Neural cell (in vitro differentiated cells): ENCODE measurements at regions not wholly inside any gene's neighbourhood (a gene's known extent, or its start where the extent isn't known, plus 50 kb on each side); places are given as distances from the start of the nearest gene placed in this dataset.
A peak's percentile ranks its signal among the peaks of the same experiment; 100 is the strongest.

Source experiments
- H2AFZ ChIP-seq: fragments of 200-600, 300-800 bp; sonication (generic), shearing (Covaris generic); 2 replicates; pipeline ENCODE4 v1.6.0; 2014; ENCODE audit warnings: low read depth, mild to moderate bottlenecking, antibody characterized with exemption, low read length, moderate library complexity
- H3F3A ChIP-seq: fragments of 200-600 bp; shearing (Covaris generic); 2 replicates; pipeline ENCODE4 v1.6.1; 2016; ENCODE audit warnings: mild to moderate bottlenecking, moderate library complexity, mixed read lengths, antibody characterized with exemption, low read length; ENCODE audit not compliant: insufficient read depth, poor library complexity, severe bottlenecking
- H3K27ac ChIP-seq: fragments of 200-600, 300-800 bp; sonication (generic), shearing (Covaris generic); 2 replicates; pipeline ENCODE4 v1.5.1; 2014; ENCODE audit warnings: mild to moderate bottlenecking, low read length, moderate library complexity
- H3K27me3 ChIP-seq: fragments of 300-800, 200-600 bp; sonication (generic), shearing (Covaris generic); 2 replicates; pipeline ENCODE4 v1.6.0; 2014; ENCODE audit warnings: mild to moderate bottlenecking, low read depth, low read length, moderate library complexity; ENCODE audit not compliant: insufficient read depth
- H3K36me3 ChIP-seq: fragments of 300-800, 200-600 bp; sonication (generic), shearing (Covaris generic); 2 replicates; pipeline ENCODE4 v1.5.1; 2014; ENCODE audit warnings: mild to moderate bottlenecking, antibody characterized with exemption, low read length, moderate library complexity; ENCODE audit not compliant: insufficient read depth
- H3K4me2 ChIP-seq: fragments of 300-800, 200-600 bp; sonication (generic), shearing (Covaris generic); 2 replicates; pipeline ENCODE4 v1.6.0; 2014; ENCODE audit warnings: mild to moderate bottlenecking, low read length
- H3K4me3 ChIP-seq: fragments of 300-800, 200-600 bp; sonication (generic), shearing (Covaris generic); 2 replicates; pipeline ENCODE4 v1.5.1; 2014; ENCODE audit warnings: mild to moderate bottlenecking, low read length, moderate library complexity
- H3K79me2 ChIP-seq: fragments of 200-600 bp; shearing (Covaris generic); replicated peaks from 2 replicates; pipeline ENCODE4 v1.6.0; 2014; ENCODE audit warnings: mild to moderate bottlenecking, low read length, moderate library complexity; ENCODE audit not compliant: insufficient read depth
- H3K9ac ChIP-seq: fragments of 300-800, 200-600 bp; sonication (generic), shearing (Covaris generic); 2 replicates; pipeline ENCODE4 v1.6.1; 2016; ENCODE audit warnings: mild to moderate bottlenecking, low read length, mixed read lengths
- H3K9me2 ChIP-seq: fragments of 200-600 bp; shearing (Covaris generic); 2 replicates; pipeline ENCODE4 v1.6.1; 2016; ENCODE audit warnings: mild to moderate bottlenecking, low read length, mixed read lengths; ENCODE audit not compliant: insufficient read depth
- H3K9me3 ChIP-seq: fragments of 200-600, 300-800 bp; sonication (generic), shearing (Covaris generic); 2 replicates; pipeline ENCODE4 v1.6.1; 2016; ENCODE audit warnings: mild to moderate bottlenecking, mixed run types, low read length, moderate library complexity, mixed read lengths
- H4K20me1 ChIP-seq: fragments of 200-600 bp; shearing (Covaris generic); 2 replicates; pipeline ENCODE4 v1.6.1; 2016; ENCODE audit warnings: mild to moderate bottlenecking, mixed run types; ENCODE audit not compliant: insufficient read depth
- CTCF ChIP-seq: fragments of 450-650 bp; IDR thresholded peaks from 2 replicates; pipeline ENCODE4 v1.5.1; 2014; ENCODE audit warnings: antibody characterized with exemption, mild to moderate bottlenecking, moderate library complexity; ENCODE audit not compliant: poor library complexity, severe bottlenecking
- EP300 ChIP-seq: fragments of 450-650 bp; conservative IDR thresholded peaks from 2 replicates; pipeline ENCODE4 v1.6.1; 2014; ENCODE audit warnings: antibody characterized with exemption, mild to moderate bottlenecking, moderate library complexity; ENCODE audit not compliant: poor library complexity, severe bottlenecking
- EZH2 ChIP-seq: fragments of 200-600, 300-800 bp; shearing (Covaris generic), sonication (generic); IDR thresholded peaks from 2 replicates; pipeline ENCODE4 v1.6.1; 2014; ENCODE audit warnings: antibody characterized with exemption, low read length, borderline replicate concordance, mild to moderate bottlenecking; ENCODE audit not compliant: insufficient read depth, poor library complexity, severe bottlenecking
- MXI1 ChIP-seq: fragments of 450-650 bp; conservative IDR thresholded peaks from 2 replicates; pipeline ENCODE4 v1.6.1; 2014; ENCODE audit warnings: antibody characterized with exemption, mild to moderate bottlenecking; ENCODE audit not compliant: poor library complexity, severe bottlenecking
- POLR2AphosphoS5 ChIP-seq: IDR thresholded peaks from 2 replicates; pipeline ENCODE4 v1.6.1; 2012
- RAD21 ChIP-seq: fragments of 450-650 bp; conservative IDR thresholded peaks from 2 replicates; pipeline ENCODE4 v1.6.1; 2014; ENCODE audit warnings: antibody characterized with exemption, mild to moderate bottlenecking, moderate library complexity
- SMC3 ChIP-seq: fragments of 450-650 bp; conservative IDR thresholded peaks from 2 replicates; pipeline ENCODE4 v1.6.1; 2014; ENCODE audit warnings: antibody characterized with exemption, mild to moderate bottlenecking, moderate library complexity; ENCODE audit not compliant: poor library complexity
- TAF1 ChIP-seq: IDR thresholded peaks from 2 replicates; pipeline ENCODE4 v1.6.1; 2012; ENCODE audit warnings: low read depth
- TF ChIP-seq, protein P1 (sequence below): IDR thresholded peaks from 2 replicates; pipeline ENCODE4 v1.6.1; 2012; ENCODE audit warnings: borderline replicate concordance

GRCh38 chr14:30266290-30266689 is 292.7 kb upstream of the G2E3 start:
- H2AFZ ChIP-seq: no peak overlapping the region
- H3K79me2 ChIP-seq: peaks cover 5% of the 10 kb centered on the region
- no peaks in the 10 kb centered on the region for H3K27me3 ChIP-seq
- H3K9me2 ChIP-seq: no peaks in the 10 kb centered on the region
- no peaks in the 10 kb centered on the region for H3K9me3 ChIP-seq
- no peak overlapping the region for H3K4me3 ChIP-seq
- no peak overlapping the region for H3K4me2 ChIP-seq
- H3K27ac ChIP-seq: no peak overlapping the region
- no peak overlapping the region for H3K9ac ChIP-seq
- TF ChIP-seq RAD21 (no peak), SMC3 (no peak), EZH2 (no peak), POLR2AphosphoS5 (no peak), TAF1 (no peak)
- TF ChIP-seq, protein P1, sequence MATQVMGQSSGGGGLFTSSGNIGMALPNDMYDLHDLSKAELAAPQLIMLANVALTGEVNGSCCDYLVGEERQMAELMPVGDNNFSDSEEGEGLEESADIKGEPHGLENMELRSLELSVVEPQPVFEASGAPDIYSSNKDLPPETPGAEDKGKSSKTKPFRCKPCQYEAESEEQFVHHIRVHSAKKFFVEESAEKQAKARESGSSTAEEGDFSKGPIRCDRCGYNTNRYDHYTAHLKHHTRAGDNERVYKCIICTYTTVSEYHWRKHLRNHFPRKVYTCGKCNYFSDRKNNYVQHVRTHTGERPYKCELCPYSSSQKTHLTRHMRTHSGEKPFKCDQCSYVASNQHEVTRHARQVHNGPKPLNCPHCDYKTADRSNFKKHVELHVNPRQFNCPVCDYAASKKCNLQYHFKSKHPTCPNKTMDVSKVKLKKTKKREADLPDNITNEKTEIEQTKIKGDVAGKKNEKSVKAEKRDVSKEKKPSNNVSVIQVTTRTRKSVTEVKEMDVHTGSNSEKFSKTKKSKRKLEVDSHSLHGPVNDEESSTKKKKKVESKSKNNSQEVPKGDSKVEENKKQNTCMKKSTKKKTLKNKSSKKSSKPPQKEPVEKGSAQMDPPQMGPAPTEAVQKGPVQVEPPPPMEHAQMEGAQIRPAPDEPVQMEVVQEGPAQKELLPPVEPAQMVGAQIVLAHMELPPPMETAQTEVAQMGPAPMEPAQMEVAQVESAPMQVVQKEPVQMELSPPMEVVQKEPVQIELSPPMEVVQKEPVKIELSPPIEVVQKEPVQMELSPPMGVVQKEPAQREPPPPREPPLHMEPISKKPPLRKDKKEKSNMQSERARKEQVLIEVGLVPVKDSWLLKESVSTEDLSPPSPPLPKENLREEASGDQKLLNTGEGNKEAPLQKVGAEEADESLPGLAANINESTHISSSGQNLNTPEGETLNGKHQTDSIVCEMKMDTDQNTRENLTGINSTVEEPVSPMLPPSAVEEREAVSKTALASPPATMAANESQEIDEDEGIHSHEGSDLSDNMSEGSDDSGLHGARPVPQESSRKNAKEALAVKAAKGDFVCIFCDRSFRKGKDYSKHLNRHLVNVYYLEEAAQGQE: no peak
- peaks cover 15% of the 10 kb centered on the region for H3F3A ChIP-seq
- no peaks in the 10 kb centered on the region for H4K20me1 ChIP-seq
- no peaks in the 10 kb centered on the region for H3K36me3 ChIP-seq

- Histone ChIP-seq H3K4me2 (no peak overlapping the region), H2AFZ (no peak overlapping the region), H4K20me1 (no peaks in the 10 kb centered on the region), H3K9me2 (no peaks in the 10 kb centered on the region), H3K9me3 (no peaks in the 10 kb centered on the region), H3K27ac (peak overlapping the region; percentile 52), H3K36me3 (no peaks in the 10 kb centered on the region), H3K4me3 (no peak overlapping the region), H3F3A (peaks cover 8% of the 10 kb centered on the region), H3K27me3 (no peaks in the 10 kb centered on the region), H3K79me2 (peaks cover 5% of the 10 kb centered on the region), H3K9ac (no peak overlapping the region)
- TF ChIP-seq, protein P1: no peak
- no peak for TF ChIP-seq SMC3
- TF ChIP-seq EZH2: no peak
- TF ChIP-seq MXI1: no peak
- TF ChIP-seq RAD21: no peak
- TF ChIP-seq POLR2AphosphoS5: no peak
- no peak for TF ChIP-seq CTCF
- no peak for TF ChIP-seq TAF1
- no peak for TF ChIP-seq EP300
Measured at GRCh38 chr14:30267141-30267540, 291.8 kb upstream of the G2E3 start.
